Mesodermal cell (in vitro differentiated cells): ENCODE measurements at regions not wholly inside any gene's neighbourhood (a gene's known extent, or its start where the extent isn't known, plus 50 kb on each side); places are given as distances from the start of the nearest gene placed in this dataset.

Experiments
- H3K27ac ChIP-seq: 2 replicates; pipeline ENCODE4 v1.7.0; 2013; ENCODE audit warnings: mild to moderate bottlenecking, low read depth, low read length, moderate library complexity; ENCODE audit not compliant: severe bottlenecking
- H3K36me3 ChIP-seq: 2 replicates; pipeline ENCODE4 v1.7.1; 2013; ENCODE audit warnings: mild to moderate bottlenecking, low read length, moderate library complexity; ENCODE audit not compliant: control insufficient read depth, insufficient read depth
- H3K4me1 ChIP-seq: one replicate; pipeline ENCODE4 v1.7.1; 2013; ENCODE audit warnings: mild to moderate bottlenecking, low read length; ENCODE audit not compliant: insufficient read depth, control insufficient read depth, poor library complexity, severe bottlenecking
- H3K4me3 ChIP-seq: 2 replicates; pipeline ENCODE4 v1.7.0; 2013; ENCODE audit warnings: low read length, control low read depth, mild to moderate bottlenecking; ENCODE audit not compliant: insufficient read depth, poor library complexity, severe bottlenecking; ENCODE audit errors: extremely low read depth
- H3K9me3 ChIP-seq: 2 replicates; pipeline ENCODE4 v1.7.1; 2013; ENCODE audit warnings: mild to moderate bottlenecking, low read length, moderate library complexity; ENCODE audit not compliant: control insufficient read depth
- WGBS, 2 experiments: methylation state at CpG; one replicate each; pipeline ENCODE4 v1.1.5; 2013; ENCODE audit warnings: missing lambda C conversion rate in 2 of 2; ENCODE audit not compliant: insufficient coverage in 2 of 2; 5-methylcytosine and 5-hydroxymethylcytosine counted together

DNA sequence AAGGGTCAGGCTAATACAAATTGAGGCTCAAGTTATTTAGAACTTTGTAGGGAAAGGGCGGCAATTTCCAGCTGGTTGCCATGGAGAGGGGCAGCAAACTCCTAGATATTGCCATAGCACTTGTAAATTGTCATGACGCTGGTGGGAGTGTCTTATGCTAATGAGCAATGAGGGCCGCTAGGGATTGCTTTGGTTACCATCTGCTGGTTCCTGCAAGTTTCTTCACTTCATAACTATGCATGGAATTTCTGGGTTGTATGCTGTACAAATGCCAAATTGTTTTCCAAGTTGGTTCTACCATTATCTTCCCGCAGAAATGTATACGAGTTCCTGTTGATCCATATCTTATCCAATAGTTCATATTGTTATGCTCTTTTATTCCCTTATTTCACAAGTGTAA lies 1339.4 kb downstream of the EFNB2 start:
- Histone ChIP-seq H3K4me1 (peaks cover 3% of the 10 kb centered on the region), H3K27ac (peak overlapping the region; percentile 16)
- WGBS, 2 experiments: 86% methylated on average over 2 of the region's 5 CpGs; no CpG with 5 or more reads in 1 of the 2 experiments

GRCh38 chr13:105193026-105193425 lies 1342.4 kb downstream of the EFNB2 start:
- no peaks in the 10 kb centered on the region for H3K36me3 ChIP-seq
- H3K4me1 ChIP-seq: peaks cover 3% of the 10 kb centered on the region
- no peak overlapping the region for H3K4me3 ChIP-seq
- 75 to 100% methylated on average over 3 of the region's 5 CpGs for WGBS, 2 experiments
- H3K9me3 ChIP-seq: no peaks in the 10 kb centered on the region
- no peak overlapping the region for H3K27ac ChIP-seq

More for the DNA sequence above, 1339.4 kb downstream of the EFNB2 start:
- H3K36me3 ChIP-seq: no peaks in the 10 kb centered on the region
- H3K4me3 ChIP-seq: no peak overlapping the region
- H3K9me3 ChIP-seq: no peaks in the 10 kb centered on the region

- peak overlapping the region; percentile 31 for H3K27ac ChIP-seq
- WGBS, 2 experiments: 94 to 100% methylated on average over 2 of the region's 3 CpGs
These were observed 1351.3 kb downstream of the EFNB2 start for GRCh38 chr13:105184201-105184600.

GRCh38 chr13:105177265-105177900 lies 1358.1 kb downstream of the EFNB2 start:
- Histone ChIP-seq H3K9me3 (no peaks in the 10 kb centered on the region), H3K27ac (no peak overlapping the region), H3K36me3 (no peaks in the 10 kb centered on the region), H3K4me1 (peaks cover 3% of the 10 kb centered on the region), H3K4me3 (no peak overlapping the region)
- WGBS, 2 experiments: 76 to 90% methylated on average over 2 to 3 of the region's 3 CpGs

More at GRCh38 chr13:105184201-105184600, 1351.3 kb downstream of the EFNB2 start:
- H3K4me3 ChIP-seq: no peak overlapping the region
- no peaks in the 10 kb centered on the region for H3K9me3 ChIP-seq
- H3K4me1 ChIP-seq: no peaks in the 10 kb centered on the region
- H3K36me3 ChIP-seq: no peaks in the 10 kb centered on the region

- Histone ChIP-seq H3K36me3 (no peaks in the 10 kb centered on the region), H3K4me1 (no peaks in the 10 kb centered on the region), H3K4me3 (no peak overlapping the region), H3K27ac (no peak overlapping the region), H3K9me3 (no peaks in the 10 kb centered on the region)
These were observed 1365.0 kb downstream of the EFNB2 start for GRCh38 chr13:105170438-105170837.

- no peak overlapping the region for H3K27ac ChIP-seq
- WGBS, 2 experiments: 80% methylated on average over 1 of the region's 1 CpG; no CpG with 5 or more reads in 1 of the 2 experiments
These were observed 1367.2 kb downstream of the EFNB2 start for GRCh38 chr13:105168295-105168694.

GRCh38 chr13:105167385-105167784 lies 1368.1 kb downstream of the EFNB2 start:
- H3K36me3 ChIP-seq: no peaks in the 10 kb centered on the region
- H3K27ac ChIP-seq: no peak overlapping the region
- no peaks in the 10 kb centered on the region for H3K4me1 ChIP-seq
- WGBS, 2 experiments: no CpG with 5 or more reads among the region's 1 CpG
- H3K9me3 ChIP-seq: no peaks in the 10 kb centered on the region
- H3K4me3 ChIP-seq: no peak overlapping the region

More at GRCh38 chr13:105168295-105168694, 1367.2 kb downstream of the EFNB2 start:
- no peaks in the 10 kb centered on the region for H3K36me3 ChIP-seq
- H3K9me3 ChIP-seq: no peaks in the 10 kb centered on the region
- no peaks in the 10 kb centered on the region for H3K4me1 ChIP-seq
- no peak overlapping the region for H3K4me3 ChIP-seq

DNA sequence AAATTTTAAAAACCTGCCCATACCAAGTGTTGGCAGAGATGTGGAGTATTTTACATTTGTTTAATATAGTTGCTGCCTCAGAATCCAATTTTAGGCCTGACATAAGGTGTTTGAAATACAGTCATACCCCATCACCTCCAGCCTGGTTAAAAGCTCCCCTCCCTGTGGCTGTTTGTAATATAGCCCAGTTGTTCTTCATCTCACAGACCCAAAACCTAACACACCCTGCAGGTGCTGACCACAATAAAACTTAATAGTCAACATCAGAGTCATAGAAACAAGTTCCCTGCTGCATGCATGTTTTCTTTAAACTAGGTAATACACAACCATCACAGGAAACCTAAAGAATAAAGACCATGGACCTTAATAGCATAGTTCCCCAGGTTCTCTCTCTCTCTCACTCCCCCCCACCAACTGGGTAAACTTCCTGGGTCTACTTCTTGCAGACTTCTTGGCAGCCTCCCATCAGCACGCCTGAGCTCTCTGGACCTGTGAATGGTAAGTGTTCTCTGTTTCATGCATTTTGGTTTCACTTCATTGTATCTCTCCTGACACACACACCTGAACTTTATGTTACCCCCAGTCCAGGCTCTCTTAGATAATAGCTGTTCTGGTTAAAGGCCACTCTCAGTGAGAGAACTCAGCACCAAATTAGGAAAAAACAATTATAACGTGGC lies 1369.9 kb downstream of the EFNB2 start:
- Histone ChIP-seq H3K4me1 (no peaks in the 10 kb centered on the region), H3K27ac (no peak overlapping the region), H3K4me3 (no peak overlapping the region), H3K9me3 (no peaks in the 10 kb centered on the region), H3K36me3 (no peaks in the 10 kb centered on the region)
- WGBS, 2 experiments: 83% methylated on average over 1 of the region's 2 CpGs; no CpG with 5 or more reads in 1 of the 2 experiments

- H3K9me3 ChIP-seq: no peaks in the 10 kb centered on the region
- WGBS, 2 experiments: no CpG with 5 or more reads among the region's 1 CpG
- no peak overlapping the region for H3K4me3 ChIP-seq
These were observed 1375.6 kb downstream of the EFNB2 start for GRCh38 chr13:105159841-105160240.

GRCh38 chr13:105153611-105154010 lies 1381.9 kb downstream of the EFNB2 start:
- no CpG with 5 or more reads among the region's 1 CpG for WGBS, 2 experiments
- Histone ChIP-seq H3K27ac (no peak overlapping the region), H3K36me3 (no peaks in the 10 kb centered on the region), H3K4me1 (no peaks in the 10 kb centered on the region), H3K9me3 (no peaks in the 10 kb centered on the region), H3K4me3 (no peak overlapping the region)

More at GRCh38 chr13:105159841-105160240, 1375.6 kb downstream of the EFNB2 start:
- Histone ChIP-seq H3K36me3 (no peaks in the 10 kb centered on the region), H3K4me1 (no peaks in the 10 kb centered on the region), H3K27ac (no peak overlapping the region)

DNA sequence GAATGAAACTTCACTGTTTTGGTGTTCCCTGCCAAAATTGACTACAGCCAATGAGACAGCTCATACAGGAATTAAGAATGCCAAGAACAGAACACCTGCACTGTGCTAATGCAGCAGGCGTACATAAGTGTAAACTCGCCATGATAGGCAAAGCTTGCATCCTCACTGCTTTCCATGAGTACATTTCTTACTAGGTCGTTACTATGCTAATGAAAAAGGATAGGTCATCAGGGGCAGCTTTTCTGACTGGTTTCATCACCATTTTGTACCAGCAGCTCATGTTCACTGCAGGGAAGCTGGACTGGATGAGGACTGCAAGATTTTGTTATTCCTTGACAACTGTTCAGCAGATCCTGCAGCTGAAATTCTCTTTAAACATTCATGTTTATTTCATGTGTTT lies 1383.8 kb downstream of the EFNB2 start:
- H3K4me3 ChIP-seq: no peak overlapping the region
- H3K27ac ChIP-seq: no peak overlapping the region
- WGBS, 2 experiments: 89 to 100% methylated on average over 3 of the region's 3 CpGs
- no peaks in the 10 kb centered on the region for H3K4me1 ChIP-seq
- no peaks in the 10 kb centered on the region for H3K36me3 ChIP-seq
- H3K9me3 ChIP-seq: no peaks in the 10 kb centered on the region
